Liver (tissue), 8 donors: ENCODE measurements at regions not wholly inside any gene's neighbourhood (a gene's known extent, or its start where the extent isn't known, plus 50 kb on each side); places are given as distances from the start of the nearest gene placed in this dataset.

Experiments
- DNase-seq: peaks from one replicate; pipeline ENCODE4 v3.0.0-alpha.2; 2017; ENCODE audit warnings: low spot score
- H3K27ac ChIP-seq, 2 donors: one replicate each; pipeline ENCODE4 v1.7.0; 2013; ENCODE audit warnings: inconsistent platforms in 2 of 2, low read length in 2 of 2, control low read depth in 1 of 2, low read depth in 1 of 2, mild to moderate bottlenecking in 1 of 2
- H3K27me3 ChIP-seq, 4 donors: one replicate each; pipeline versions ENCODE4 v1.6.1 to v1.7.0; 2013; ENCODE audit warnings: low read length in 3 of 4, inconsistent platforms in 1 of 4, mild to moderate bottlenecking in 1 of 4, moderate library complexity in 1 of 4; ENCODE audit not compliant: control insufficient read depth in 4 of 4, insufficient read depth in 4 of 4
- H3K36me3 ChIP-seq, 4 donors: one replicate each; pipeline versions ENCODE4 v1.6.1 to v1.7.0; 2013; ENCODE audit warnings: low read length in 3 of 4, mild to moderate bottlenecking in 3 of 4, low read depth in 1 of 4, moderate library complexity in 1 of 4; ENCODE audit not compliant: control insufficient read depth in 4 of 4, insufficient read depth in 3 of 4
- H3K4me1 ChIP-seq, 4 donors: one replicate each; pipeline versions ENCODE4 v1.6.1 to v1.7.0; 2013; ENCODE audit warnings: low read length in 3 of 4, mild to moderate bottlenecking in 3 of 4, moderate library complexity in 1 of 4; ENCODE audit not compliant: control insufficient read depth in 4 of 4, insufficient read depth in 4 of 4
- H3K4me3 ChIP-seq, 3 donors: one replicate each; pipeline versions ENCODE4 v1.6.1 to v1.7.0; 2013; ENCODE audit warnings: low read length in 3 of 3, control low read depth in 1 of 3, low read depth in 1 of 3, mild to moderate bottlenecking in 1 of 3
- H3K9ac ChIP-seq, 2 donors: one replicate each; pipeline ENCODE4 v1.7.0; 2013; ENCODE audit warnings: low read length in 2 of 2, mild to moderate bottlenecking in 2 of 2, moderate library complexity in 2 of 2, control low read depth in 1 of 2, low read depth in 1 of 2
- H3K9me3 ChIP-seq, 4 donors: one replicate each; pipeline versions ENCODE4 v1.6.1 to v1.7.0; 2013; ENCODE audit warnings: low read length in 3 of 4; ENCODE audit not compliant: control insufficient read depth in 4 of 4
- EGR1 ChIP-seq, 2 donors: IDR thresholded peaks; 2 replicates each; pipeline ENCODE4 v1.6.1; 2016 to 2018; ENCODE audit warnings: antibody characterized with exemption in 2 of 2, low read depth in 2 of 2
- FOXA1 ChIP-seq: IDR thresholded peaks from 2 replicates; pipeline ENCODE4 v1.6.1; 2016; ENCODE audit warnings: antibody characterized with exemption
- FOXA2 ChIP-seq: IDR thresholded peaks from 2 replicates; pipeline ENCODE4 v1.6.1; 2016; ENCODE audit warnings: antibody characterized with exemption
- GABPA ChIP-seq, 2 donors: IDR thresholded peaks in 1 of 2; conservative IDR thresholded peaks in 1 of 2; 2 replicates each; pipeline ENCODE4 v1.6.1; 2016; ENCODE audit warnings: antibody characterized with exemption in 2 of 2, mild to moderate bottlenecking in 1 of 2, moderate library complexity in 1 of 2
- HNF4A ChIP-seq, 2 donors: conservative IDR thresholded peaks; 2 replicates each; pipeline ENCODE4 v1.6.1; 2016; ENCODE audit warnings: antibody characterized with exemption in 2 of 2, mild to moderate bottlenecking in 2 of 2
- HNF4G ChIP-seq: IDR thresholded peaks from 2 replicates; pipeline ENCODE4 v1.6.1; 2016; ENCODE audit warnings: antibody characterized with exemption
- JUND ChIP-seq, 2 donors: IDR thresholded peaks; 2 replicates each; pipeline ENCODE4 v1.6.1; 2016; ENCODE audit warnings: antibody characterized with exemption in 2 of 2
- NR2F2 ChIP-seq: IDR thresholded peaks from 2 replicates; pipeline ENCODE4 v1.6.1; 2016; ENCODE audit warnings: antibody characterized with exemption
- RAD21 ChIP-seq, 2 donors: IDR thresholded peaks; 2 replicates each; pipeline ENCODE4 v1.6.1; 2016; ENCODE audit warnings: antibody characterized with exemption in 2 of 2, mild to moderate bottlenecking in 2 of 2
- RXRA ChIP-seq, 2 donors: IDR thresholded peaks; 2 replicates each; pipeline ENCODE4 v1.6.1; 2017 to 2018; ENCODE audit warnings: antibody characterized with exemption in 2 of 2, mild to moderate bottlenecking in 1 of 2
- SP1 ChIP-seq: IDR thresholded peaks from 2 replicates; pipeline ENCODE4 v1.6.1; 2018; ENCODE audit warnings: antibody characterized with exemption, mild to moderate bottlenecking
- TAF1 ChIP-seq: conservative IDR thresholded peaks from 2 replicates; pipeline ENCODE4 v1.6.1; 2016; ENCODE audit warnings: antibody characterized with exemption, mild to moderate bottlenecking
- YY1 ChIP-seq: IDR thresholded peaks from 2 replicates; pipeline ENCODE4 v1.6.1; 2016; ENCODE audit warnings: antibody characterized with exemption, mild to moderate bottlenecking
- WGBS: extraction: QIAGEN DNeasy Blood & Tissue Kit; methylation state at CpG from one replicate; pipeline ENCODE4 v1.1.7; 2013; 5-methylcytosine and 5-hydroxymethylcytosine counted together
- TF ChIP-seq, protein P1 (sequence below): IDR thresholded peaks from 2 replicates; pipeline ENCODE4 v1.6.1; 2016; ENCODE audit warnings: antibody characterized with exemption, mild to moderate bottlenecking
- TF ChIP-seq, protein P2 (sequence below): IDR thresholded peaks from 2 replicates; pipeline ENCODE4 v1.6.1; 2016; ENCODE audit warnings: antibody characterized with exemption
- TF ChIP-seq, protein P3 (sequence below): IDR thresholded peaks from 2 replicates; pipeline ENCODE4 v1.6.1; 2016; ENCODE audit warnings: antibody characterized with exemption
- TF ChIP-seq, protein P4 (sequence below): IDR thresholded peaks from 2 replicates; pipeline ENCODE4 v1.6.1; 2016; ENCODE audit warnings: antibody characterized with exemption
- TF ChIP-seq, protein P5 (sequence below): fragments of 150-350 bp; IDR thresholded peaks from 2 replicates; pipeline ENCODE4 v1.5.1; 2017; ENCODE audit warnings: improper control_type of control experiment, low read depth, low read length; ENCODE audit not compliant: missing input control
- donor health status: healthy.
- donor health status: healthy.
- donor health status: healthy.
- donor health status: healthy.
- donor health status: healthy.

DNA sequence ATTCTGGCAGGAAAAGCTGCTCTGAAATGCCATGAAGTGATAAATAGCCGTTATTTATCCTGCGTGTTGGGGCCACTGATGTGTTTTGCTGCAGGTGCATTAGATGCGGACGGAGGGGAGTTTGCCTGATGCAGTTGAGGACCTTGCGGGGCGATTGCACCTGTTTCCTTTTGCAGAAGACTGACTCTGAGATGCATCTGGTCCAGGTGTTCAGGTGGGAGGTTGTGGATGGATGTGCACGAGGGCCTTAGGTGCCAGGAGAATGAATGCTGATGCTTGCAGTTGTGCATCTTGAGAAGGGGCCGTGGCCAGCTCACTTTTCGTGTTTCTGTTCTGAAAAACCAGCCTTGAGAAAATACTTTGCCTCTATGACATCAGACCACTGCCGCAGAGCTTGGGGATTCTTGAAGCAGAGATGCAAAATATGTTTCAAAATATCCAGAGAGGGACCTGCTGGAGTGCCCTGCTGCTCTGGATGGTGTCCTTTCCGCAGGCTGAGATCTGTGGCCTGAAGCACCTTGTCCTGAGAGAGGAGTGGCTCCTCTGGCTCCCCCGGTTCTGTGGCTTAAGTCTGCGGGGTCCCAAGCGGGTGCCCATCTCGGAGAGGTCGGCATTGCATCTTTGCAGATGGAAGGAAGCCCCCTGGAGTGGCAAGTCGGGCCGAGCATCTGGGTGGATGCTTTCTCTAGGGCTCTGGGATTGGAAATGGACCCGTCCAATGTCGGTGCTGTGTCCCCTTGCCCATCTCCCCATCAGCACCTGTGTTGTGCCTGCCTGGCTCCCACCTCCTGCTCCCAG is 1031.1 kb downstream of the TBC1D22A start:
- TF ChIP-seq FOXA1 (no peak), TAF1 (no peak), EGR1 (IDR thresholded peaks at IDR 0.05; ENCODE audit: low read depth in 2 of 2) (no peak), RXRA (IDR thresholded peaks at IDR 0.05) (no peak), FOXA2 (no peak), YY1 (no peak), HNF4G (no peak), SP1 (no peak), HNF4A (conservative IDR thresholded peaks at IDR 0.05) (no peak), RAD21 (IDR thresholded peaks at IDR 0.05) (no peak), NR2F2 (no peak), JUND (IDR thresholded peaks at IDR 0.05) (no peak), GABPA (IDR thresholded peaks at IDR 0.05 in 1 of 2, conservative IDR thresholded peaks at IDR 0.05 in 1 of 2) (no peak)
- TF ChIP-seq, protein P1, sequence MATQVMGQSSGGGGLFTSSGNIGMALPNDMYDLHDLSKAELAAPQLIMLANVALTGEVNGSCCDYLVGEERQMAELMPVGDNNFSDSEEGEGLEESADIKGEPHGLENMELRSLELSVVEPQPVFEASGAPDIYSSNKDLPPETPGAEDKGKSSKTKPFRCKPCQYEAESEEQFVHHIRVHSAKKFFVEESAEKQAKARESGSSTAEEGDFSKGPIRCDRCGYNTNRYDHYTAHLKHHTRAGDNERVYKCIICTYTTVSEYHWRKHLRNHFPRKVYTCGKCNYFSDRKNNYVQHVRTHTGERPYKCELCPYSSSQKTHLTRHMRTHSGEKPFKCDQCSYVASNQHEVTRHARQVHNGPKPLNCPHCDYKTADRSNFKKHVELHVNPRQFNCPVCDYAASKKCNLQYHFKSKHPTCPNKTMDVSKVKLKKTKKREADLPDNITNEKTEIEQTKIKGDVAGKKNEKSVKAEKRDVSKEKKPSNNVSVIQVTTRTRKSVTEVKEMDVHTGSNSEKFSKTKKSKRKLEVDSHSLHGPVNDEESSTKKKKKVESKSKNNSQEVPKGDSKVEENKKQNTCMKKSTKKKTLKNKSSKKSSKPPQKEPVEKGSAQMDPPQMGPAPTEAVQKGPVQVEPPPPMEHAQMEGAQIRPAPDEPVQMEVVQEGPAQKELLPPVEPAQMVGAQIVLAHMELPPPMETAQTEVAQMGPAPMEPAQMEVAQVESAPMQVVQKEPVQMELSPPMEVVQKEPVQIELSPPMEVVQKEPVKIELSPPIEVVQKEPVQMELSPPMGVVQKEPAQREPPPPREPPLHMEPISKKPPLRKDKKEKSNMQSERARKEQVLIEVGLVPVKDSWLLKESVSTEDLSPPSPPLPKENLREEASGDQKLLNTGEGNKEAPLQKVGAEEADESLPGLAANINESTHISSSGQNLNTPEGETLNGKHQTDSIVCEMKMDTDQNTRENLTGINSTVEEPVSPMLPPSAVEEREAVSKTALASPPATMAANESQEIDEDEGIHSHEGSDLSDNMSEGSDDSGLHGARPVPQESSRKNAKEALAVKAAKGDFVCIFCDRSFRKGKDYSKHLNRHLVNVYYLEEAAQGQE: no peak
- TF ChIP-seq, protein P2, sequence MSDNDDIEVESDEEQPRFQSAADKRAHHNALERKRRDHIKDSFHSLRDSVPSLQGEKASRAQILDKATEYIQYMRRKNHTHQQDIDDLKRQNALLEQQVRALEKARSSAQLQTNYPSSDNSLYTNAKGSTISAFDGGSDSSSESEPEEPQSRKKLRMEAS: no peak
- TF ChIP-seq, protein P3, sequence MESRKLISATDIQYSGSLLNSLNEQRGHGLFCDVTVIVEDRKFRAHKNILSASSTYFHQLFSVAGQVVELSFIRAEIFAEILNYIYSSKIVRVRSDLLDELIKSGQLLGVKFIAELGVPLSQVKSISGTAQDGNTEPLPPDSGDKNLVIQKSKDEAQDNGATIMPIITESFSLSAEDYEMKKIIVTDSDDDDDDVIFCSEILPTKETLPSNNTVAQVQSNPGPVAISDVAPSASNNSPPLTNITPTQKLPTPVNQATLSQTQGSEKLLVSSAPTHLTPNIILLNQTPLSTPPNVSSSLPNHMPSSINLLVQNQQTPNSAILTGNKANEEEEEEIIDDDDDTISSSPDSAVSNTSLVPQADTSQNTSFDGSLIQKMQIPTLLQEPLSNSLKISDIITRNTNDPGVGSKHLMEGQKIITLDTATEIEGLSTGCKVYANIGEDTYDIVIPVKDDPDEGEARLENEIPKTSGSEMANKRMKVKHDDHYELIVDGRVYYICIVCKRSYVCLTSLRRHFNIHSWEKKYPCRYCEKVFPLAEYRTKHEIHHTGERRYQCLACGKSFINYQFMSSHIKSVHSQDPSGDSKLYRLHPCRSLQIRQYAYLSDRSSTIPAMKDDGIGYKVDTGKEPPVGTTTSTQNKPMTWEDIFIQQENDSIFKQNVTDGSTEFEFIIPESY: no peak
- TF ChIP-seq, protein P4, sequence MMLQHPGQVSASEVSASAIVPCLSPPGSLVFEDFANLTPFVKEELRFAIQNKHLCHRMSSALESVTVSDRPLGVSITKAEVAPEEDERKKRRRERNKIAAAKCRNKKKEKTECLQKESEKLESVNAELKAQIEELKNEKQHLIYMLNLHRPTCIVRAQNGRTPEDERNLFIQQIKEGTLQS: no peak
- TF ChIP-seq, protein P5, sequence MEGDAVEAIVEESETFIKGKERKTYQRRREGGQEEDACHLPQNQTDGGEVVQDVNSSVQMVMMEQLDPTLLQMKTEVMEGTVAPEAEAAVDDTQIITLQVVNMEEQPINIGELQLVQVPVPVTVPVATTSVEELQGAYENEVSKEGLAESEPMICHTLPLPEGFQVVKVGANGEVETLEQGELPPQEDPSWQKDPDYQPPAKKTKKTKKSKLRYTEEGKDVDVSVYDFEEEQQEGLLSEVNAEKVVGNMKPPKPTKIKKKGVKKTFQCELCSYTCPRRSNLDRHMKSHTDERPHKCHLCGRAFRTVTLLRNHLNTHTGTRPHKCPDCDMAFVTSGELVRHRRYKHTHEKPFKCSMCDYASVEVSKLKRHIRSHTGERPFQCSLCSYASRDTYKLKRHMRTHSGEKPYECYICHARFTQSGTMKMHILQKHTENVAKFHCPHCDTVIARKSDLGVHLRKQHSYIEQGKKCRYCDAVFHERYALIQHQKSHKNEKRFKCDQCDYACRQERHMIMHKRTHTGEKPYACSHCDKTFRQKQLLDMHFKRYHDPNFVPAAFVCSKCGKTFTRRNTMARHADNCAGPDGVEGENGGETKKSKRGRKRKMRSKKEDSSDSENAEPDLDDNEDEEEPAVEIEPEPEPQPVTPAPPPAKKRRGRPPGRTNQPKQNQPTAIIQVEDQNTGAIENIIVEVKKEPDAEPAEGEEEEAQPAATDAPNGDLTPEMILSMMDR: no peak
- H3K36me3 ChIP-seq: no peaks in the 10 kb centered on the region
- 82% methylated on average over 20 of the region's 20 CpGs for WGBS
- no peak overlapping the region for H3K27ac ChIP-seq
- no peak overlapping the region for H3K9ac ChIP-seq
- H3K4me1 ChIP-seq: no peaks in the 10 kb centered on the region
- H3K27me3 ChIP-seq: no peaks in the 10 kb centered on the region
- H3K4me3 ChIP-seq: no peak overlapping the region
- no peak for DNase-seq
- peaks cover 0 to 2% (median 0%) of the 10 kb centered on the region in 4 donors for H3K9me3 ChIP-seq
